ENCODE measurements at regions not wholly inside any gene's neighbourhood (a gene's known extent, or its start where the extent isn't known, plus 50 kb on each side); places are given as distances from the start of the nearest gene placed in this dataset.

DNA sequence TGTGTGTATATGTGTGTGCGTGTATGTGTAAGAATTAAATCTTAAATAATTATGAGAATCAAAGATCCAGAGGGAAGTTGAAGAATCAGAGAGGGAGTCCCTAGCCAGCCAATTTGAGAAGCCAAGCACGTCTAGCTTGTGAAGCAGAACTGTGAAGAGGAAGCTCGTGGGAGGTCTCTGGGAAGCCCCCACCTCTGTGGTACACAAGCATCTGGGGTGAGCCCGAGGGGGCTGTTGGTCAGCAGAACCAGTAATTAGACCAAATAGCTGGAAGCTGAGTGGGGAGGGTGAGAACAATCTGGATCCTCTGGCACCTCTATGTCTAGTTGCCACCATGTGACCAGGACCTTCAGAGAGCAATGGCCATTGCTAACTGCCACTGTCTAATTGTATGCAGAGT is 162.7 kb upstream of the ADRA1D start:
- TF ChIP-seq POLR2A (IDR thresholded peaks at IDR 0.05) (no peak), POLR2AphosphoS5 (IDR thresholded peaks at IDR 0.05) (no peak)
- TF ChIP-seq, protein P1, sequence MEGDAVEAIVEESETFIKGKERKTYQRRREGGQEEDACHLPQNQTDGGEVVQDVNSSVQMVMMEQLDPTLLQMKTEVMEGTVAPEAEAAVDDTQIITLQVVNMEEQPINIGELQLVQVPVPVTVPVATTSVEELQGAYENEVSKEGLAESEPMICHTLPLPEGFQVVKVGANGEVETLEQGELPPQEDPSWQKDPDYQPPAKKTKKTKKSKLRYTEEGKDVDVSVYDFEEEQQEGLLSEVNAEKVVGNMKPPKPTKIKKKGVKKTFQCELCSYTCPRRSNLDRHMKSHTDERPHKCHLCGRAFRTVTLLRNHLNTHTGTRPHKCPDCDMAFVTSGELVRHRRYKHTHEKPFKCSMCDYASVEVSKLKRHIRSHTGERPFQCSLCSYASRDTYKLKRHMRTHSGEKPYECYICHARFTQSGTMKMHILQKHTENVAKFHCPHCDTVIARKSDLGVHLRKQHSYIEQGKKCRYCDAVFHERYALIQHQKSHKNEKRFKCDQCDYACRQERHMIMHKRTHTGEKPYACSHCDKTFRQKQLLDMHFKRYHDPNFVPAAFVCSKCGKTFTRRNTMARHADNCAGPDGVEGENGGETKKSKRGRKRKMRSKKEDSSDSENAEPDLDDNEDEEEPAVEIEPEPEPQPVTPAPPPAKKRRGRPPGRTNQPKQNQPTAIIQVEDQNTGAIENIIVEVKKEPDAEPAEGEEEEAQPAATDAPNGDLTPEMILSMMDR (IDR thresholded peaks at IDR 0.05): no peak
